BE2C (cell line): ENCODE measurements at regions not wholly inside any gene's neighbourhood (a gene's known extent, or its start where the extent isn't known, plus 50 kb on each side); places are given as distances from the start of the nearest gene placed in this dataset.

Source experiments
- DNase-seq: peaks from one replicate; pipeline ENCODE4 v3.0.0-alpha.2; 2020
- H3K27me3 ChIP-seq: fragments of 250-450 bp; sonication (Bioruptor Pico); 2 replicates; pipeline ENCODE4 v1.5.1; 2020; ENCODE audit warnings: mild to moderate bottlenecking
- H3K36me3 ChIP-seq: fragments of 250-450 bp; sonication (Bioruptor Pico); 2 replicates; pipeline ENCODE4 v1.5.1; 2020; ENCODE audit warnings: mild to moderate bottlenecking
- H3K4me1 ChIP-seq: fragments of 250-450 bp; sonication (Bioruptor Pico); 2 replicates; pipeline ENCODE4 v1.5.1; 2020
- H3K4me3 ChIP-seq: 2 replicates; pipeline ENCODE4 v1.5.1; 2011; ENCODE audit warnings: low read depth, low read length
- H3K9me3 ChIP-seq: fragments of 250-450 bp; sonication (Bioruptor Pico); 2 replicates; pipeline ENCODE4 v1.5.1; 2020
- TF ChIP-seq, protein P1 (sequence below): IDR thresholded peaks from 2 replicates; pipeline ENCODE4 v1.5.1; 2012; ENCODE audit warnings: mild to moderate bottlenecking, low read depth, low read length

DNA sequence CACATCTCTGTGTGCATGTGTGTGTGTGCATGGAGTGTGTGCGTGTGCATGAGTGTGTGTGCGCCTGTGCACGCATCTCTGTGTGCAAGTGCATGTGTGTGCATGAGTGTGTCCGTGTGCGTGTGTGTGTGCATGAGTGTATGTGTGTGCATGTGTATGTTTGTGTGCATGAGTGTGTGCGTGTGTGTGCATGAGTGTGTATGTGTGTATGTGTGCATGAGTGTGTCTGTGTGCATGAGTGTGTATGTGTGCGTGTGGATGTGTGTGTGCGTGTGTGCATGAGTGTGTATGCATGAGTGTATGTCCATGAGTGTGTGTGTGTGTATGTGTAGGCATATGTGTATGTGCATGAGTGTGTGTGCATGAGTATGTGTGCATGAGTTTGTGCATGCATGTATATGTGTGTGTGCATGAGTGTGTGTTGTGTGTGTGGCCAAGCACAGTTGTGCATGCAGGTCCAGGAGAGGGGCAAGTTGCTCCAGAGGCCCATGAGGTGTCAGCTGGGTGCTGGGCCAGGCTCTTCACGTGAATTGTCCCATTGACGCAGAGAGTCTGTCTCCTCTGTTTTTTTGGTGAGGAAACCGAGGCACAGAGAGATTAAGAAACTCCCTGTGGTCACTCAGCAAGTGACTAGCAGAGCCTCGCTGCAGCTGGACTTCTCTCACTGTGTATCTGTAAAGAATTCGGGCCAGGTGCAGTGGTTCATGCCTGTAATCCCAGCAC, 75.5 kb downstream of the ASB1 start:
- Histone ChIP-seq H3K9me3 (no peaks in the 10 kb centered on the region), H3K4me1 (no peaks in the 10 kb centered on the region), H3K36me3 (no peaks in the 10 kb centered on the region), H3K27me3 (peaks cover 5% of the 10 kb centered on the region; the same call in 1 of the 2 replicates), H3K4me3 (no peak overlapping the region)
- TF ChIP-seq, protein P1, sequence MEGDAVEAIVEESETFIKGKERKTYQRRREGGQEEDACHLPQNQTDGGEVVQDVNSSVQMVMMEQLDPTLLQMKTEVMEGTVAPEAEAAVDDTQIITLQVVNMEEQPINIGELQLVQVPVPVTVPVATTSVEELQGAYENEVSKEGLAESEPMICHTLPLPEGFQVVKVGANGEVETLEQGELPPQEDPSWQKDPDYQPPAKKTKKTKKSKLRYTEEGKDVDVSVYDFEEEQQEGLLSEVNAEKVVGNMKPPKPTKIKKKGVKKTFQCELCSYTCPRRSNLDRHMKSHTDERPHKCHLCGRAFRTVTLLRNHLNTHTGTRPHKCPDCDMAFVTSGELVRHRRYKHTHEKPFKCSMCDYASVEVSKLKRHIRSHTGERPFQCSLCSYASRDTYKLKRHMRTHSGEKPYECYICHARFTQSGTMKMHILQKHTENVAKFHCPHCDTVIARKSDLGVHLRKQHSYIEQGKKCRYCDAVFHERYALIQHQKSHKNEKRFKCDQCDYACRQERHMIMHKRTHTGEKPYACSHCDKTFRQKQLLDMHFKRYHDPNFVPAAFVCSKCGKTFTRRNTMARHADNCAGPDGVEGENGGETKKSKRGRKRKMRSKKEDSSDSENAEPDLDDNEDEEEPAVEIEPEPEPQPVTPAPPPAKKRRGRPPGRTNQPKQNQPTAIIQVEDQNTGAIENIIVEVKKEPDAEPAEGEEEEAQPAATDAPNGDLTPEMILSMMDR = no peak
- DNase-seq = no peak

DNA sequence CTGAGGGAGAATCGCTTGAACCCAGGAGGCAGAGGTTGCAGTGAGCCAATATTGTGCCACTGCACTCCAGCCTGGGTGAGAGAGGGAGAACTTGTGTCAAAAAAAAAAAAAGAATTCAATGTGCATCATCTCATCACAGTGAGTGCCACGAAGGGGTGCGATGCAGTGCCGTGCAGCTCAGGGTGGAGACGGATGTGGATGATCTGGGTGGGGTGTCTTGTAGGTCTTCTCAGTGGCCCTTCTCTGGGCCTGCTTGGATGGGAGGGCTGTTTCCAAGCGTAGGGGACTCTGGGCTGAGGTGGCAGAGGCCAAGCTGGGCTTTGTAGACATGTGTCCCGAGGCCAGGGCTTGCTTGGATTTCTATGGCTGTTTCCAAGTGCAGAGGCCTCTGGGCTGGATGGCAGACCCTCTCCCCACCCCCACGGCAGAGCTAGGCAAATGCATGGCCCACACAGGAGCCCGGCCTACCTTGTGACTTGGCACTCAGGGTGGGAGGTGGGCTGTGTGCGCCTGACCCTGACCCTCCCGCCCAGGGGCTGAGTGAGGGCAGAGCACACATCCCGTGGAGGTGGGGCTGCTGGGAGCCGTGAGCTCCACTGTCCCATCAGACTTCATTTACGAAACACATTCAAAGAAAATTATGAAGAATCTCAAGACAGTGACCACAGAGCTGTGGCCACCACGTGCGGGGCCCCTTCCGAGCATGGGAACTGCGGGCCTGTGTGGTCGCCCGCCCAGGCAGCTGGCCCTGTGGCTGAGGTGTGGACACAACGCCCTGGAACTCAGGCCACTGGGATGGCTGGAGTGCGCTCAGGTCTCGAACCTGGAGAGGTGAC, 76.4 kb downstream of the ASB1 start:
- no peak for DNase-seq
- no peaks in the 10 kb centered on the region for H3K36me3 ChIP-seq
- H3K4me1 ChIP-seq = no peaks in the 10 kb centered on the region
- no peak overlapping the region for H3K4me3 ChIP-seq
- H3K27me3 ChIP-seq = peaks cover 5% of the 10 kb centered on the region; the same call in 1 of the 2 replicates
- H3K9me3 ChIP-seq = no peaks in the 10 kb centered on the region
- TF ChIP-seq, protein P1 = no peak

DNA sequence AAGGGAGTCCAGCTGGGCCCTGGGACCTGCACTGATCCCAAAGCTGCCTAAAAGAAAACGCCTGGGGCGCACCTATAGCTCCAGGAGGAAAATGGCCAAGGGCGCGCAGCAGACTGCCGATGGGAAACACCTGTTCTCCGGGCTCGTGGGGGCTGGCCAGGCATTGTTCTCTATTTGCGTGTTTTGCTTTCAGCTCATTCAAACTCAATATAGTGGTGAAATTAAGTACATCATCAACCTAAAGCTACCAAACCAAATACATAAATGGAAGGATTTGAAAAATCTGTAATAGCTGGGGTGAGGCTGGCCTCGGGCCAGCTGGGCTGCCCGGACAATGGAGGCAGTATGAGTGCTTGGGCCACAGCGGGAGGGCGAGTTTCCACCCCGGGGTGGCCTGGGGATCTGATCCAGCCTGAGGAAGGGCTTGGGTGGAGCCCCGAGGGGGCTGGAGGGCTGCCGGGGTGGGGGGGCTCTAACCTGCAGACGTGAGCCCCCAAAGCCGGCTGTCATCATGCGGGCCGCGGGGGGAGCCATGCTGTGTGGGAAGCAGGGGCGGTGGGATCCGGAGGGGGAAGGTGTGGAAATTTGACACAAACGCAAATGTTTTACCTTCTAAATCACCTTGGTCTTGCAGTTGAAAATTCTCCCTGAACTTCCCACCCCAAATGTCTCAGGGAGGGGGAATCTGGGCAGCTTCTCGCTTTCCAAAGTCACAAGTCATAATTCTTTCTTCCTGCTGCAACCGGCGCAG, 77.6 kb downstream of the ASB1 start:
- TF ChIP-seq, protein P1 = no peak
- H3K36me3 ChIP-seq = no peaks in the 10 kb centered on the region
- no peaks in the 10 kb centered on the region for H3K9me3 ChIP-seq
- no peaks in the 10 kb centered on the region for H3K4me1 ChIP-seq
- DNase-seq = no peak
- H3K4me3 ChIP-seq = no peak overlapping the region
- H3K27me3 ChIP-seq = peaks cover 11% of the 10 kb centered on the region

DNA sequence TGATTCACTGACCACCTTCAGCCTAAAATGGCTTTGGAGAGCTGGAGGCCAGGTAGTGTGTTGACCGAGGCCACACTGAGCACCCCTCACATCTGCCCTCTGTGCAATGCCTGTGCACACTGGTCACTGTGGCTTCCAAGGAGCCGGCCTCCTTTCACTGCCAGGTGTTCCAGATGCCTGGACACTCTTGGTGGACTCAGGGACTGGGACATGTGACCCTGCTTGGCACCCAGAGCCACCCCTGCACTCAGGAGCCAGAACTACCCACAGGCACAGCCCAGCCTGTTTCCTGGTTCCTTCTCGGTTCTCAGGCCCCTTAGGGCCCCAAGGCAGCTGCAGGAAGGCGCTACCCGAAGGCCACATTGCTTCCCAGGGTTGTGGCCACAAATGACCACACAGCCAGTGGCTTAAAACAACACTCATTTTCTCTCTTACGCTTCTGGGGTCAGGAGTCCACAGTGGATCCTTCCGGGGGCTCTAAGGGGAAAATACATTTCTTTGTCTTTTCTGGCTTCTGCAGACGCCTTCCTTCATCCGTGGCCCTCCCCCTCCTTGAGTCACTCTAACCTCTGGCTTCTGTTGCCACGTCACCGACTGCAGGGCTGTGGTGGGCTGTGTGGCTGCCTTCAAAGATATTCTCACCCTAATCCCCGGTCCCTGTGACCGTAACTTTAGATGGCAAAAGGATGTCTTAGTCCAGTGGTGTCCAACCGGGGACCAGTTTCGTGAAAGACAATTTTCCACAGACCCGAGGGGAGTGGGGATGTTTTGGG, 78.6 kb downstream of the ASB1 start:
- Histone ChIP-seq H3K36me3 (no peaks in the 10 kb centered on the region), H3K9me3 (no peaks in the 10 kb centered on the region), H3K27me3 (peaks cover 16% of the 10 kb centered on the region), H3K4me1 (no peaks in the 10 kb centered on the region), H3K4me3 (no peak overlapping the region)
- TF ChIP-seq, protein P1 = no peak
- no peak for DNase-seq

DNA sequence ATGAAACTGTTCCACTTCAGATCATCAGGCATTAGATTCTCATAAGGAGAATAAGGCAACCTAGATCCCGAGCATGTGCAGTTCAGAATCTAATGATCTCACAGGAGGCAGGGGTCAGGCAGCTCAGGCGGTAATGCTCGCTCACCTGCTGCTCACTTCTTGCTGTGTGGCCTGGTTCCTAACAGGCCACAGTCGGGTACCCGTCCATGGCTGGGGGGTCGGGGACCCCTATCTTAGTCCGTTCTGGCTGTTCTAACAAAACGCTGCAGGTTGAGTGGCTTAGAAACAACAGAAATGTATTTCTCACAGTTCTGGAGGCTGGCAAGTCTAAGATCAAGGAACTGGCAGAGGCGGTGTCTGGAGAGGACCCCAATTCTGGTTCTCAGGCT, 79.2 kb downstream of the ASB1 start:
- Histone ChIP-seq H3K36me3 (no peaks in the 10 kb centered on the region), H3K9me3 (no peaks in the 10 kb centered on the region), H3K27me3 (peaks cover 16% of the 10 kb centered on the region), H3K4me1 (no peaks in the 10 kb centered on the region), H3K4me3 (no peak overlapping the region)
- TF ChIP-seq, protein P1 = no peak
- no peak for DNase-seq
